Endothelial cell of umbilical vein (primary cell): ENCODE measurements at regions not wholly inside any gene's neighbourhood (a gene's known extent, or its start where the extent isn't known, plus 50 kb on each side); places are given as distances from the start of the nearest gene placed in this dataset.

ENCODE experiments used
- BruUV-seq: library from RNA; stranded (reverse); fragments of 400-500 nt; replicated peaks from 2 replicates; lab custom pipeline; 2021; lab: Mats Ljungman, UMichigan
- CTCF ChIA-PET: fragments of 300-600, 350-600 bp; sonication (Branson Sonifier 250); formaldehyde crosslinking; loops from one replicate; lab custom pipeline; 2021; ENCODE audit warnings: antibody characterized with exemption, inconsistent platforms; lab: Charles Lee
- POLR2A ChIA-PET: fragments of 300-600, 350-600 bp; sonication (Branson Sonifier 250); formaldehyde crosslinking; loops from one replicate; lab custom pipeline; 2021; ENCODE audit warnings: antibody characterized with exemption, inconsistent platforms; lab: Charles Lee
- DNase-seq: peaks from one replicate; pipeline ENCODE4 v3.0.0-alpha.2; 2011; ENCODE audit warnings: low read depth, low spot score
- FAIRE-seq: peaks from 2 replicates; lab custom pipeline; 2011; peaks lifted over from hg19 to GRCh38; lab: Jason Lieb, UNC
- H2AFZ ChIP-seq: 2 replicates; pipeline ENCODE4 v1.6.0; 2012; ENCODE audit warnings: low read depth, low read length, control low read depth, inconsistent platforms
- H3K27ac ChIP-seq: 2 replicates; pipeline ENCODE4 v1.5.1; 2011; ENCODE audit warnings: low read depth, mild to moderate bottlenecking, control low read depth, low read length, moderate library complexity; ENCODE audit not compliant: insufficient read depth
- H3K27me3 ChIP-seq, 2 experiments: 2 replicates each; pipeline versions ENCODE4 v1.6.0 to v1.6.1; 2011; ENCODE audit warnings: low read length in 2 of 2, mixed read lengths in 1 of 2; ENCODE audit not compliant: control insufficient read depth in 2 of 2, insufficient read depth in 2 of 2
- H3K36me3 ChIP-seq, 2 experiments: 2 replicates in 1 of 2; 3 replicates in 1 of 2; pipeline ENCODE4 v1.5.1; 2011; ENCODE audit warnings: low read length in 2 of 2, mild to moderate bottlenecking in 1 of 2, moderate library complexity in 1 of 2; ENCODE audit not compliant: control insufficient read depth in 2 of 2, insufficient read depth in 2 of 2; ENCODE audit errors: extremely low read depth in 1 of 2
- H3K4me1 ChIP-seq: 3 replicates; pipeline ENCODE4 v1.5.1; 2011; ENCODE audit warnings: mild to moderate bottlenecking, low read length; ENCODE audit not compliant: control insufficient read depth, insufficient read depth; ENCODE audit errors: extremely low read depth
- H3K4me2 ChIP-seq: 2 replicates; pipeline ENCODE4 v1.6.1; 2011; ENCODE audit warnings: low read length, control low read depth, mixed read lengths; ENCODE audit not compliant: insufficient read depth
- H3K4me3 ChIP-seq, 3 experiments: fragments of 200-600 bp in 1 of 3; sonication (generic), shearing (Covaris generic) in 1 of 3; replicated peaks in 1 of 3; 2 replicates each; pipeline ENCODE4 v1.5.1; 2011 to 2016; ENCODE audit warnings: control low read depth in 3 of 3, low read length in 3 of 3, mild to moderate bottlenecking in 2 of 3, inconsistent platforms in 1 of 3, low read depth in 1 of 3, moderate library complexity in 1 of 3; ENCODE audit not compliant: insufficient read depth in 1 of 3
- H3K79me2 ChIP-seq: 2 replicates; pipeline ENCODE4 v1.6.0; 2012; ENCODE audit warnings: low read length, inconsistent platforms; ENCODE audit not compliant: control insufficient read depth, insufficient read depth
- H3K9ac ChIP-seq: replicated peaks from 2 replicates; pipeline ENCODE3; 2011; ENCODE audit warnings: low read length, control low read depth; ENCODE audit not compliant: insufficient read depth; ENCODE audit errors: extremely low read depth
- H3K9me1 ChIP-seq: replicated peaks from 3 replicates; pipeline ENCODE4 v1.6.0; 2011; ENCODE audit warnings: mild to moderate bottlenecking, low read length; ENCODE audit not compliant: control insufficient read depth, insufficient read depth; ENCODE audit errors: extremely low read depth
- H3K9me3 ChIP-seq: replicated peaks from 2 replicates; pipeline ENCODE4 v1.5.1; 2012; ENCODE audit warnings: low read length, inconsistent platforms; ENCODE audit not compliant: control insufficient read depth, insufficient read depth
- H4K20me1 ChIP-seq: replicated peaks from 2 replicates; pipeline ENCODE3; 2011; ENCODE audit warnings: mild to moderate bottlenecking, low read length; ENCODE audit not compliant: control insufficient read depth, insufficient read depth; ENCODE audit errors: extremely low read depth
- CTCF ChIP-seq, 2 donors: IDR thresholded peaks; 1 replicate in 1 of 2; 2 replicates in 1 of 2; pipeline ENCODE4 v1.5.1; 2011; ENCODE audit warnings: low read length in 2 of 2, mild to moderate bottlenecking in 2 of 2, moderate library complexity in 2 of 2, control low read depth in 1 of 2, inconsistent platforms in 1 of 2, low read depth in 1 of 2; ENCODE audit not compliant: insufficient read depth in 1 of 2; ENCODE audit errors: extremely low read depth in 1 of 2
- EZH2 ChIP-seq: IDR thresholded peaks from 2 replicates; pipeline ENCODE4 v1.6.1; 2012; ENCODE audit warnings: borderline replicate concordance, low read depth, mild to moderate bottlenecking, moderate library complexity, low read length, inconsistent platforms; ENCODE audit not compliant: severe bottlenecking
- FOS ChIP-seq: IDR thresholded peaks from 2 replicates; pipeline ENCODE4 v1.6.1; 2011; ENCODE audit warnings: mild to moderate bottlenecking, low read length, moderate library complexity, borderline replicate concordance; ENCODE audit not compliant: insufficient read depth
- GATA2 ChIP-seq: IDR thresholded peaks from 2 replicates; pipeline ENCODE4 v1.7.0; 2011; ENCODE audit warnings: low read depth, mild to moderate bottlenecking, moderate library complexity, mixed read lengths, low read length; ENCODE audit not compliant: insufficient read length, insufficient read depth
- JUN ChIP-seq: IDR thresholded peaks from 2 replicates; pipeline ENCODE4 v1.6.1; 2011; ENCODE audit warnings: borderline replicate concordance, low read depth; ENCODE audit not compliant: insufficient read length, insufficient read depth
- MAX ChIP-seq: IDR thresholded peaks from 2 replicates; pipeline ENCODE4 v1.6.1; 2011; ENCODE audit not compliant: insufficient read depth, insufficient read length
- MYC ChIP-seq: IDR thresholded peaks from one replicate; pipeline ENCODE4 v1.6.1; 2011; ENCODE audit warnings: mild to moderate bottlenecking, low read depth, low read length
- POLR2A ChIP-seq: IDR thresholded peaks from 2 replicates; pipeline ENCODE4 v1.6.1; 2012; ENCODE audit warnings: low read depth, mild to moderate bottlenecking, control low read depth, low read length
- POLR2AphosphoS5 ChIP-seq: IDR thresholded peaks from 2 replicates; pipeline ENCODE4 v1.6.1; 2012; ENCODE audit warnings: low read depth, mild to moderate bottlenecking, control low read depth, low read length, moderate library complexity; ENCODE audit not compliant: insufficient read depth
- dilution Hi-C: fragments of 300-500 bp; cut with MboI; formaldehyde crosslinking; loops from one replicate; pipeline ENCODE4 v1.15.0; 2019; ENCODE audit warnings: low sequenced_read_pairs; ENCODE audit not compliant: extremely low pct_ligation_motif_present
- intact Hi-C: fragments of 100-400 bp; cut with micrococcal nuclease; formaldehyde crosslinking; loops from one replicate; pipeline ENCODE4 v1.10.0; 2022

GRCh38 chr5:18043344-18043743, 409.1 kb downstream of the TAF11L14 start:
- no peaks in the 10 kb centered on the region for H3K4me1 ChIP-seq
- no peaks in the 10 kb centered on the region for H3K79me2 ChIP-seq
- FAIRE-seq (no peak), DNase-seq (no peak)
- H3K9me3 ChIP-seq, result no peaks in the 10 kb centered on the region
- H3K27ac ChIP-seq, result no peak overlapping the region
- H3K4me2 ChIP-seq, result no peak overlapping the region
- H3K36me3 ChIP-seq, result no peaks in the 10 kb centered on the region
- H2AFZ ChIP-seq, result no peak overlapping the region
- no peaks in the 10 kb centered on the region for H3K27me3 ChIP-seq
- BruUV-seq, result no TSS peak
- intact Hi-C loops (no loop called here), dilution Hi-C loops (no loop called here)
- ChIA-PET CTCF (no interaction called here), POLR2A (no interaction called here)
- no peak overlapping the region for H3K9ac ChIP-seq
- no peaks in the 10 kb centered on the region for H4K20me1 ChIP-seq
- no peak for TF ChIP-seq CTCF (IDR thresholded peaks at IDR 0.05; ENCODE audit: extremely low read depth in 1 of 2, insufficient read depth in 1 of 2, low read depth in 1 of 2, low read length in 2 of 2)
- no peak for TF ChIP-seq GATA2
- TF ChIP-seq EZH2, result no peak
- no peak for TF ChIP-seq MYC
- no peak for TF ChIP-seq JUN
- no peak for TF ChIP-seq POLR2AphosphoS5
- no peak for TF ChIP-seq FOS
- no peak for TF ChIP-seq MAX
- no peak for TF ChIP-seq POLR2A
- no peak overlapping the region for H3K4me3 ChIP-seq
- H3K9me1 ChIP-seq, result no peaks in the 10 kb centered on the region
